Dedifferentiated amniotic fluid mesenchymal stem cell (primary cell): ENCODE measurements at regions not wholly inside any gene's neighbourhood (a gene's known extent, or its start where the extent isn't known, plus 50 kb on each side); places are given as distances from the start of the nearest gene placed in this dataset.
A peak's percentile ranks its signal among the peaks of the same experiment; 100 is the strongest.

Source experiments
- DNase-seq: peaks from one replicate; pipeline ENCODE4 v3.0.0-alpha.2; 2016; ENCODE audit errors: extremely low spot score

GRCh38 chr1:208419746-208420420 is 175.7 kb upstream of the PLXNA2 start:
- DNase-seq, result no peak

GRCh38 chr1:208420696-208421095 is 176.5 kb upstream of the PLXNA2 start:
- DNase-seq, result no peak

DNA sequence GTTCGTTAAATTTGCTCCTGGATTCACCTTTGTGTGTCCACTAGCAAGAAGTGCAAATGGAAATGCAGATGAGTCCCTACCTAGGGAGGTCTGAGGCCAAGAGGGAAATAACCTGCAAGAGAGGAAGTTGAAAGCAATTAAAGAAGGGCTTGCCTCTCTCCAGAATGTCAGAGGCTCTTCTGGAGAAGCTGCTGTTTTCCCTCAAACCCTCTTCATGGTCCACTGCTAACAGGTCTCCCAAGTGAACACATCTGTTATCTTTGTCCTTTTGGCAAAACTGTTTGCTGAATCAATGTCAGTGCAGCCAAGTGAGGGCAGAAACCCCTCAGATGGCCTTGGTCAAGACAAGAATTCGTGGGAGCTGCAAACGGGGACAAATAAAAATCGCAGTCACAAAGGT is 177.3 kb upstream of the PLXNA2 start:
- DNase-seq, result no peak

- no peak for DNase-seq
Measured at GRCh38 chr1:208423526-208423925, 179.3 kb upstream of the PLXNA2 start.

GRCh38 chr1:208425096-208425495 is 180.9 kb upstream of the PLXNA2 start:
- DNase-seq, result no peak

GRCh38 chr1:208430220-208430619 is 186.0 kb upstream of the PLXNA2 start:
- DNase-seq, result no peak

- DNase-seq, result peak; percentile 77
Measured at GRCh38 chr1:208431721-208432120, 187.5 kb upstream of the PLXNA2 start.

- no peak for DNase-seq
Measured at GRCh38 chr1:208432346-208432745, 188.2 kb upstream of the PLXNA2 start.

GRCh38 chr1:208433086-208433485 is 188.9 kb upstream of the PLXNA2 start:
- no peak for DNase-seq

DNA sequence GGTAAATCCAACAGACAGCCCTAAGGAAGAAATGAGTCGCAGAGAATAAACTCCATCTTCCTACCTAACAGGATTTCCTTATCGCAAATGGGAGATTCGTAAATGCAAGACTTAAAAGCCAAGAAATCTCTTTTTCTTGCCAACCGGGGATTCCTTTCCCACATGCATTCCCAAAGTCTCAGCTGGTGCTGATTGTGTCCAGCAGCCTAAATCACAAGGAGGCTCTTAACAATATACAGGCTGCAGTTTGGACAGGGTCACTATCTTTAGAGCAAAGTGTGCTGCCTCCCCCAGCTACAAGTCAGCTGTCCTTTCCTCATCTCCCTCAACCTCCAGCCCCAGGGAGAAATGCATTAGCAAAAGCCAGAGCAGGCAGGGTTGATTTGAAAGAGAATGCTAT is 189.8 kb upstream of the PLXNA2 start:
- no peak for DNase-seq

DNA sequence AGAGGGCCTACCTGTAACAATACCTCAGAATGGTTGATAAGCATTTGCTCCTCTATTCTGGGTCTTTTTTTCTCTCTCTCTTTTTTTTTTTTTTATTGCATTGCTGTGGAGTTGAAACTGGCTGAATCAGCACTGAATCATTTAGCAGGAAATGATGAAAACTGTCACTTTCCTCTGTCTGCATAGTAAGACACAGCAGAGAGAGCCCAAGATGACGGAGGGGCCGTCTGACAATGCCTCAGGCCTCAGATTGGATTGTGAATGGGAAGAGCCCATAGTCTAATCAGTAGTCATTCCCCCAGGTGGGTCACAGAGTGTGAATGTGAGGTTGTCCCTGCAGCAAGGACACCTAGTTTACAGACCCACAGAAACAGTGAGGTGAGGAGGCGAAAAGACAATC is 193.2 kb upstream of the PLXNA2 start:
- peak; percentile 49 for DNase-seq

- DNase-seq, result peak; percentile 38
Measured at GRCh38 chr1:208438112-208438699, 194.0 kb upstream of the PLXNA2 start.

DNA sequence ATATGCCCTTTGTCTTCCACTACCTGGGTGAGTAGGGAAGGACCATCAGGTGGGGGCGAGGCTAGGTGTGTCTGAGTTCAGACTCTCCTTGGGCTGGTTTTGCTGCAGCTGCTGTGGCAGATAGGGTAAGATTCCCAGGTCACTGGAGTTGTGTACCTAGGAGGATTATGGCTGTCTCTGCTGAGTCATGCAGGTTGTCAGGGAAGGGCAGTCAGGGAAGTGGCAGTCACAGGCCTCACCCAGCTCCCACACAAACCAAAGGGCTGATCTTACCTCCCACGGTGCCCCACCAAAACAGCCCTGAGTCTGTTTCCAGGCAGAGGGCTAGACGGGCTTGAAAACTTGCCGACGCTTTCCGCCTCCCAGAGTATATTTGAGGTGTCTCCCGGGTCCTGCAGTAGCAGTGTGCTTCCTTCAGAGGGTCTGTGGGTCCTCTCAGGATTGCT is 201.6 kb upstream of the PLXNA2 start:
- DNase-seq, result no peak

- no peak for DNase-seq
Measured at GRCh38 chr1:208446271-208446691, 202.1 kb upstream of the PLXNA2 start.

DNA sequence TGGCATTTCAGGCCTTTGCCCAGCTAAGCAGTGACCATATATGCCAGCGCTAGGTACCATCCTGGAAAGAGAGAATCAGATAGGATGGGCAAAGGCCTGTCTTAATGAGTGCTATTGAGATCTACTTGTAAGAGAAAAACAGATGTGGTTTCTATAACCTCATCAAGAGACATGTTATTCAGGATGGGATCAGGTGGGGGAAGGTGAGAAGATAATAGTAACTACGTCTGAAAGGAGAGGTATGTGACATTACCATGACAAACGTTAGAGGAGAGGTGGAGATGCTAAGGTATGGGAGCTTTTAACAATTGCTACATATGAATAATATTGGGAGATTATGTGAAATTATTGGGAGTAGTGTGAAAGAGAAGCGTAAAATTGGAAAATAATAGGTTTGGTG is 204.2 kb upstream of the PLXNA2 start:
- DNase-seq, result no peak

DNA sequence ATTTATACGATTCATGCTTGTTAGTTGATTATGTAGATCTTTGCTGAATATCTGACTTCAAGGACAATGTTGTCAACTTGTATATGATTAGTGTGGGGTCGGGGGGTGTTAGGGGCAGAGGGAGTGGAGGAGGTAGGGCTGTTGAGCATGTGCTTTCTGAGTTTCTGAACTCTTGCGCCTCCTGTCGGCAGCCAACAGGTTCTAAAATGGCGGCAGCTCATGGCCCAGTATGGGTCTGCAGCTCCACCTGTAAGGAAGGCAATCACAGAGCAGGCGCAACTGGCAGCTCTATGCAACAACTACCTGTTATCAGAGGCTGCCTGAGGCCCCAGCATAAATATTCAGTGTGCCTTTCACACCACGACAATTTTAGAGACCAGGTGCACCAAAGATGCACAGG is 205.8 kb upstream of the PLXNA2 start:
- no peak for DNase-seq

DNA sequence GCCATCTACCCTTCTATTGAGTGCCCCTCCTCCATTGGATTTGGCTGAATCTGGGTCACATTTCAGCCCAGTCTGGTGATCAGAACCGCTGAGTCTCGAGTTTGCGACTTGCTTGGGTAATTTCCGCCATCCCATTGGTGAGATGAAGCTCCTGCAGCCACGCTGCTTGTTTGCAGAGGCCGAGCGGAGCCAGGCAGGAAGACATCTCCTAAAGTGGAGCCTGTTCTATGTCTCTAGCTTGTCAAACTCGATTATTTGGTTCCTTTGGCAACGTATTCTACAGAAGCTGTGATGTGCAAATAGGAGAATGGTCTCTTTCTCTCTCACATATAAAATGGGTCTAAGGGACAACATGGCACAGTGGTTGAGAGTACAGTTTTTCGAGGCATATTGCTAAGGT is 206.8 kb upstream of the PLXNA2 start:
- no peak for DNase-seq

DNA sequence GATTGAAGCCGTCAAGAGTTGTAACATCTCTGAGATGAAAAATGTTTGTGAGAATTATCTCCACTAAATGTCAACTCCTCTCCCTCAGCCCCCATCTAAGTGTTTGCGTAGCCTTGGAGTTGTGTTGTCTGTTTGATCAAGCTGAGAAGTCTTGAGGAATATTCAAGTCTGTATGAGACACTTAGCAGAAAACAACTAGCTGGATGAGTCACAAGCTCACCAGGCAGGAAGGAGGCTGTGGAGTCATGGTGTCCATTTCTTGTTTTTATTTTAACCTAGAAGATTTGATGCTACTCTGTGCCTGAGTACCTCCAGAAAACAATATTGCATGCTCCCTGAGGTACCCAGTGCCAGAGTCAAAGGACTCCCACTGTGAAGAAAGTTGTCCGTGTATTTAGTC is 211.6 kb upstream of the PLXNA2 start:
- DNase-seq, result no peak

DNA sequence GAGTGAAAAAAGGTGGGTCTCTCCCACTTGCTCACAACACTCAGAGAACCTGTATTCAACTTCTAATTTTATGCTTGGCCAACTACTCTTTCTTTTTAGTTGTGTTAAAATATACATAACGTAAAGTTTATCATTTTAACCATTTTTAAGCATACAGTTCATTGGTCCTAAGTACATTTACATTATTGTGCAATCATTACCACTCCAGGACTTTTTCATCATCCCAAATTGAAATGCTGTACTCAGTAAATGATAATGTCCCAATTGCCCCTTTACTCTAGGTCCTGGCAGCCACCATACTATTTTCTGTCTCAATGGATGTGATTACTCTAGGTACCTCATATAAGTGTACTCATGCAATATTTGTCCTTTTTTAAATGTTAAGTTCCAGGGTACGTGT is 212.3 kb upstream of the PLXNA2 start:
- DNase-seq, result no peak

DNA sequence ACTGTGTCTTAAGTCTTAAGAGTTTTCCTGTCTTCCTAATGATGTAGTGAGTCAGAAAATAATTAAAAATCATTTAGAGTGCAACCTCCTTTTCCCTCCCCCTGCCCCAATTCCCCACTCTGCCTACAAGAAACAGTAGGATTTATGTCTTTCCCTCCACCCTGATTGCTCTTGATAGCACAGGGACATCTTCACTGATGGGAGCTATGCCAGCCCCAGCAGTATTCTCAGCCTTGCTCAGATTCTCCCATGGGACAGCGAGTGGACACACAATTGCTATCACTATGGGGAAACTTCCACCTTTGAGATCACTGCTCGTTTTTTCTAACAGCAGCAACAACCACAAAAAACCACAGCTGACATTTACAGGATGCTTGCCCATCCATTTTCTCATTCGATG is 216.6 kb upstream of the PLXNA2 start:
- DNase-seq, result no peak

DNA sequence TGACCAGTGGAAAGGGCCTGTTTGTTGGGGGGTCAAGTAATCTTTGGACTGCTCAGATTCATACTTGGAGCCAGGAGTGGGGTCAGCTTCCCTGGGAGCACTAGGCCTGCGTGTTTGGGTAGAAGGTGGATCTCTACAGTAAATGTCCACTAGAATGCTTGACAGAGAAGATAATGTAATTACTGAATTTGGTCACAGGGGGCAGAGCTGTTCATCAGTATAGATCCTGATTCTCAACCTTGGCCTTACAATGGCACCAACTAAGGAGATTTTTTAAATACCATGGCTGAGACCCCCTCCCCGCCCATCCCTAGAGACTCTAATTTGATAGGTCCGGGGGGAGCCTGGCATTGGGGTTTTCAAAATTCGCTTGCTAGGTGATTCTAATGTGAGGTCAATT is 217.5 kb upstream of the PLXNA2 start:
- no peak for DNase-seq

GRCh38 chr1:208462761-208463160 is 218.6 kb upstream of the PLXNA2 start:
- no peak for DNase-seq

DNA sequence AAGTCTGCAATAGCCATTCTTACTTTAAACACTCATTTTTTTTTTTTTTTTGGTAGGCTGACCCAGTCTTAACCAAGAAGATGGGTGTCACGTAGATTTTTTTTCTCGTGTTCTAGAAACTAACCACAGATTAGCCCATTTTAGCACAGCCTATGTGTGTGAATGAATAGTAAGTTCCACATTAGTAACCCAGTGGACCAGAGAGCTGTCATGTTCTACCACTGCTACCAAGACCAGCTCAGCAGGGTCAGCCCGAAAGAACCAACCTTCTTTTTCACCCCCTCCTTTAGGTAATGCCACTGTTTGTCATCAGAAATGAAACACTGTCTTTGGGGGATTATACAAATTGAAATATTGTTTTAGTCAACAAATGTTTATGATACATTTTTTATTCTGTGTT is 221.1 kb upstream of the PLXNA2 start:
- DNase-seq, result no peak
